OCI-LY1 (cell line): ENCODE measurements at regions not wholly inside any gene's neighbourhood (a gene's known extent, or its start where the extent isn't known, plus 50 kb on each side); places are given as distances from the start of the nearest gene placed in this dataset.

Experiments used
- H2AFZ ChIP-seq: fragments of 200-600 bp; sonication (generic), shearing (Covaris generic); 2 replicates; pipeline ENCODE4 v1.6.0; 2014; ENCODE audit warnings: antibody characterized with exemption, mild to moderate bottlenecking, low read length
- H3F3A ChIP-seq: fragments of 200-600 bp; sonication (generic), shearing (Covaris generic); 2 replicates; pipeline ENCODE4 v1.6.0; 2014; ENCODE audit warnings: mild to moderate bottlenecking, antibody characterized with exemption, low read length, moderate library complexity; ENCODE audit not compliant: insufficient read depth
- H3K27ac ChIP-seq: fragments of 200-600 bp; sonication (generic); 2 replicates; pipeline ENCODE4 v1.5.1; 2014; ENCODE audit warnings: low read length, mixed run types, mild to moderate bottlenecking, low read depth; ENCODE audit not compliant: poor library complexity, severe bottlenecking
- H3K27me3 ChIP-seq: fragments of 200-600 bp; sonication (generic); 2 replicates; pipeline ENCODE4 v1.6.0; 2014; ENCODE audit warnings: antibody characterized with exemption, mild to moderate bottlenecking, low read length, moderate library complexity; ENCODE audit not compliant: insufficient read depth
- H3K36me3 ChIP-seq: fragments of 200-600 bp; sonication (generic); 2 replicates; pipeline ENCODE4 v1.6.1; 2014; ENCODE audit warnings: mild to moderate bottlenecking, antibody characterized with exemption, low read length, moderate library complexity, mixed read lengths; ENCODE audit not compliant: insufficient read depth
- H3K4me1 ChIP-seq: fragments of 200-600 bp; sonication (generic); 2 replicates; pipeline ENCODE4 v1.5.1; 2014; ENCODE audit warnings: mild to moderate bottlenecking, low read length, moderate library complexity; ENCODE audit not compliant: insufficient read depth, severe bottlenecking
- H3K4me2 ChIP-seq: fragments of 200-600 bp; sonication (generic), shearing (Covaris generic); 2 replicates; pipeline ENCODE4 v1.6.1; 2014; ENCODE audit warnings: low read length
- H3K4me3 ChIP-seq: fragments of 200-600 bp; sonication (generic); 2 replicates; pipeline ENCODE4 v1.5.1; 2014; ENCODE audit warnings: low read length, low read depth, mild to moderate bottlenecking, mixed read lengths; ENCODE audit not compliant: poor library complexity, severe bottlenecking
- H3K79me2 ChIP-seq: fragments of 200-600 bp; shearing (Covaris generic); 2 replicates; pipeline ENCODE4 v1.6.1; 2016; ENCODE audit warnings: mixed run types, low read length, mixed read lengths; ENCODE audit not compliant: insufficient read depth
- H3K9ac ChIP-seq: fragments of 200-600 bp; sonication (generic), shearing (Covaris generic); 2 replicates; pipeline ENCODE4 v1.6.1; 2014; ENCODE audit warnings: mild to moderate bottlenecking, low read length, mixed read lengths
- H3K9me2 ChIP-seq: fragments of 200-600 bp; sonication (generic), shearing (Covaris generic); 2 replicates; pipeline ENCODE4 v1.6.1; 2014; ENCODE audit warnings: low read depth, mild to moderate bottlenecking, low read length, mixed read lengths
- H3K9me3 ChIP-seq: fragments of 200-600 bp; shearing (Covaris generic); 2 replicates; pipeline ENCODE4 v1.6.1; 2014; ENCODE audit warnings: low read length, mixed read lengths
- H4K20me1 ChIP-seq: fragments of 200-600 bp; sonication (generic), shearing (Covaris generic); 2 replicates; pipeline ENCODE4 v1.6.0; 2016; ENCODE audit warnings: mild to moderate bottlenecking, low read length; ENCODE audit not compliant: insufficient read depth
- CTCF ChIP-seq: fragments of 200-600 bp; sonication (generic), shearing (Covaris generic); IDR thresholded peaks from 2 replicates; pipeline ENCODE4 v1.5.1; 2017; ENCODE audit warnings: mild to moderate bottlenecking, antibody characterized with exemption, low read length, moderate library complexity, mixed read lengths
- EZH2 ChIP-seq: fragments of 200-600 bp; sonication (generic), shearing (Covaris generic); IDR thresholded peaks from 2 replicates; pipeline ENCODE4 v1.8.0; 2017; ENCODE audit warnings: borderline replicate concordance, mixed run types, mild to moderate bottlenecking, antibody characterized with exemption, low read length, moderate library complexity, mixed read lengths

- H3K4me2 ChIP-seq = no peak overlapping the region
- no peaks in the 10 kb centered on the region for H3K9me2 ChIP-seq
- H3K9me3 ChIP-seq = no peaks in the 10 kb centered on the region
- no peak overlapping the region for H3K27ac ChIP-seq
- no peak overlapping the region for H3K9ac ChIP-seq
- no peak overlapping the region for H2AFZ ChIP-seq
- H3K36me3 ChIP-seq = no peaks in the 10 kb centered on the region
- no peak overlapping the region for H3K4me3 ChIP-seq
- TF ChIP-seq CTCF (no peak), EZH2 (no peak)
- H3K4me1 ChIP-seq = peaks cover 10% of the 10 kb centered on the region
- no peaks in the 10 kb centered on the region for H4K20me1 ChIP-seq
- H3K79me2 ChIP-seq = no peaks in the 10 kb centered on the region
- no peaks in the 10 kb centered on the region for H3F3A ChIP-seq
- no peaks in the 10 kb centered on the region for H3K27me3 ChIP-seq
Measured at GRCh38 chr6:106882138-106882537, 92.4 kb downstream of the CD24 start.

GRCh38 chr6:106880952-106881351, 93.6 kb downstream of the CD24 start:
- H3K9me2 ChIP-seq = no peaks in the 10 kb centered on the region

GRCh38 chr6:106875782-106876321, 98.7 kb downstream of the CD24 start:
- Histone ChIP-seq H3K27me3 (no peaks in the 10 kb centered on the region), H3K79me2 (no peaks in the 10 kb centered on the region), H3K4me2 (no peak overlapping the region), H2AFZ (no peak overlapping the region), H3K9me3 (peaks cover 4% of the 10 kb centered on the region; the same call in 1 of the 2 replicates), H3K4me3 (no peak overlapping the region), H3F3A (no peaks in the 10 kb centered on the region), H3K9ac (no peak overlapping the region), H3K9me2 (no peaks in the 10 kb centered on the region), H3K27ac (no peak overlapping the region), H4K20me1 (no peaks in the 10 kb centered on the region), H3K36me3 (no peaks in the 10 kb centered on the region), H3K4me1 (no peaks in the 10 kb centered on the region)
- TF ChIP-seq EZH2 = no peak
- no peak for TF ChIP-seq CTCF

More at GRCh38 chr6:106880952-106881351, 93.6 kb downstream of the CD24 start:
- Histone ChIP-seq H3K9me3 (peaks cover under 1% of the 10 kb centered on the region; the same call in 1 of the 2 replicates), H3K9ac (no peak overlapping the region), H3K36me3 (no peaks in the 10 kb centered on the region), H3K4me3 (no peak overlapping the region), H2AFZ (no peak overlapping the region), H3K79me2 (no peaks in the 10 kb centered on the region), H3K4me1 (no peaks in the 10 kb centered on the region), H4K20me1 (no peaks in the 10 kb centered on the region), H3K27ac (no peak overlapping the region), H3F3A (no peaks in the 10 kb centered on the region), H3K4me2 (no peak overlapping the region), H3K27me3 (no peaks in the 10 kb centered on the region)
- TF ChIP-seq EZH2 (no peak), CTCF (no peak)
